Nephron progenitor cell (in vitro differentiated cells): ENCODE measurements at regions not wholly inside any gene's neighbourhood (a gene's known extent, or its start where the extent isn't known, plus 50 kb on each side); places are given as distances from the start of the nearest gene placed in this dataset.
"Not testable (repeated sequence)": the region's sequence is repeated elsewhere in the genome, so short reads cannot be mapped to it uniquely, and the experiment has no call there.

Experiments
- DNase-seq: peaks from one replicate; pipeline ENCODE4 v3.0.0; 2021
- H3K27ac Mint-ChIP-seq: 2 replicates; pipeline ENCODE4 v1.8.0; 2021; ENCODE audit warnings: mild to moderate bottlenecking, moderate library complexity, mixed read lengths
- H3K27me3 Mint-ChIP-seq: 2 replicates; pipeline ENCODE4 v1.8.0; 2021; ENCODE audit warnings: mild to moderate bottlenecking, low read depth, mixed read lengths; ENCODE audit not compliant: poor library complexity
- H3K36me3 Mint-ChIP-seq: 2 replicates; pipeline ENCODE4 v1.8.0; 2021; ENCODE audit warnings: low read depth, mixed read lengths
- H3K4me1 Mint-ChIP-seq: 2 replicates; pipeline ENCODE4 v1.8.0; 2021; ENCODE audit warnings: mixed read lengths
- H3K4me3 Mint-ChIP-seq: 2 replicates; pipeline ENCODE4 v1.8.0; 2021; ENCODE audit warnings: mild to moderate bottlenecking, moderate library complexity, mixed read lengths
- H3K9me3 Mint-ChIP-seq: 2 replicates; pipeline ENCODE4 v1.8.0; 2021; ENCODE audit warnings: mild to moderate bottlenecking, moderate library complexity, mixed read lengths
- TF ChIP-seq, protein P1 (sequence below): fragments of 200-600 bp; sonication (generic); IDR thresholded peaks from 2 replicates; pipeline ENCODE4 v1.5.0; 2021; ENCODE audit warnings: antibody characterized with exemption

DNA sequence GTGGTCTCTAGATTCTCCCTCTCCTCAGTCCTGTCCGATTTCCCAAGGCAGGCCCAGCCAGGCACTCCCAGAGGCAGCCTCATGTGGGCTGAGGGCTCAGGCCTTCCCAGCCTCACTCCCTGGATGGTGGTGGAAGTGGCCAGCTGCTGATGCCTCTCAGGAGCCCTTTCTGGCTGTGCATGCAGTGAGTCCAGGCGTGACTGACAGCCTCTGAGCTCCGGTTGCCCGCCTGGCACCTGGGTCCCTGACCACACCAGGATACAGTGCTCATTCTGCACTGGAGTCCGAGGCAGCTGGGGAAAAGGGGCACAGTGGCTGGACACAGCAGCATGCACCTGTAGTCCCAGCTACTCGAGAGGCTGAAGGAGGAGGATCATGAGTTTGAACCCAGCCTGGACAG lies 132.6 kb downstream of the CUL2 start:
- no peaks in the 10 kb centered on the region for H3K9me3 Mint-ChIP-seq
- no peak overlapping the region for H3K27ac Mint-ChIP-seq
- TF ChIP-seq, protein P1, sequence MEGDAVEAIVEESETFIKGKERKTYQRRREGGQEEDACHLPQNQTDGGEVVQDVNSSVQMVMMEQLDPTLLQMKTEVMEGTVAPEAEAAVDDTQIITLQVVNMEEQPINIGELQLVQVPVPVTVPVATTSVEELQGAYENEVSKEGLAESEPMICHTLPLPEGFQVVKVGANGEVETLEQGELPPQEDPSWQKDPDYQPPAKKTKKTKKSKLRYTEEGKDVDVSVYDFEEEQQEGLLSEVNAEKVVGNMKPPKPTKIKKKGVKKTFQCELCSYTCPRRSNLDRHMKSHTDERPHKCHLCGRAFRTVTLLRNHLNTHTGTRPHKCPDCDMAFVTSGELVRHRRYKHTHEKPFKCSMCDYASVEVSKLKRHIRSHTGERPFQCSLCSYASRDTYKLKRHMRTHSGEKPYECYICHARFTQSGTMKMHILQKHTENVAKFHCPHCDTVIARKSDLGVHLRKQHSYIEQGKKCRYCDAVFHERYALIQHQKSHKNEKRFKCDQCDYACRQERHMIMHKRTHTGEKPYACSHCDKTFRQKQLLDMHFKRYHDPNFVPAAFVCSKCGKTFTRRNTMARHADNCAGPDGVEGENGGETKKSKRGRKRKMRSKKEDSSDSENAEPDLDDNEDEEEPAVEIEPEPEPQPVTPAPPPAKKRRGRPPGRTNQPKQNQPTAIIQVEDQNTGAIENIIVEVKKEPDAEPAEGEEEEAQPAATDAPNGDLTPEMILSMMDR, result no peak
- peaks cover 3% of the 10 kb centered on the region for H3K27me3 Mint-ChIP-seq
- H3K36me3 Mint-ChIP-seq, result no peaks in the 10 kb centered on the region
- no peak overlapping the region for H3K4me3 Mint-ChIP-seq
- H3K4me1 Mint-ChIP-seq, result peaks cover 18% of the 10 kb centered on the region
- DNase-seq, result no peak

DNA sequence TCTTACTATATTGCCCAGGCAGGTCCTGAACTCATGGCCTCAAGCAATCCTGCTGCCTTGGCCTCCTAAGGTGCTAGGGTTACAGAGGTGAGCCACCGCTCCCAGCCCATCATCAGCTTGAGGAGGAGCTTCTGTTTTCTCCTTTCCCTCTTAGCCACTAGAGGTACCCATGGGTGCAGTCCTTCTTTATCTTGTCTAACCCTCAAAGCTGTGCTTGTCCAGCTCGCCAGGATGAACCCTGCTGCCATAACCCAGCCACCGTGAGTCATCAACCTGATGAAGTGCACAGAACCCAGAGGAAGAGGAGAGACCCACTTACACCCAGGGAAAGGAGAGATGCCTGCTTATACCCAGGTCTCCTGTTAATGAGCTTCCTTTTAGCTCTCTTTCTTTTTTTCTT lies 133.4 kb downstream of the CUL2 start:
- Mint-ChIP-seq H3K27me3 (peaks cover 3% of the 10 kb centered on the region), H3K27ac (no peak overlapping the region), H3K4me1 (peaks cover 18% of the 10 kb centered on the region), H3K4me3 (no peak overlapping the region), H3K36me3 (no peaks in the 10 kb centered on the region), H3K9me3 (no peaks in the 10 kb centered on the region)
- no peak for DNase-seq
- TF ChIP-seq, protein P1, result no peak

DNA sequence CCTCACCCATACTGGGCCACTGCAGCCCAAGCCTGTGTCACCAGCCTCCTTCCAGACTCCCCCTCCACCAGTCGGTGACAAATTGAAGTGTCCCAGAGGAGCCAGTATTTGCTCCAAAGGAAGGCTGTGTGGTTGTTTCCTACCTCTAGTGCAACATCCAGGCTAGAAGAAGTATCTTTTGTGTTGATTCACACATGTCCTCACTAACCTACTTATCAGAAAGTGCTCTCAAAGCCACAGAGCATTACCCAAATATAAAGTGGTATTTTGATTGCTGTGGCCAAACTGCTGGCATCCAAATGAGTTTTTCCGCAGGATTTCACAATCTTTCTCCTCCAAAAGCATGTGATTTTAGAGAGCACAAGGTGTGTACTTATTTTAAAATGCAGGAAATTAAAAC lies 134.8 kb downstream of the CUL2 start:
- TF ChIP-seq, protein P1, result no peak

DNA sequence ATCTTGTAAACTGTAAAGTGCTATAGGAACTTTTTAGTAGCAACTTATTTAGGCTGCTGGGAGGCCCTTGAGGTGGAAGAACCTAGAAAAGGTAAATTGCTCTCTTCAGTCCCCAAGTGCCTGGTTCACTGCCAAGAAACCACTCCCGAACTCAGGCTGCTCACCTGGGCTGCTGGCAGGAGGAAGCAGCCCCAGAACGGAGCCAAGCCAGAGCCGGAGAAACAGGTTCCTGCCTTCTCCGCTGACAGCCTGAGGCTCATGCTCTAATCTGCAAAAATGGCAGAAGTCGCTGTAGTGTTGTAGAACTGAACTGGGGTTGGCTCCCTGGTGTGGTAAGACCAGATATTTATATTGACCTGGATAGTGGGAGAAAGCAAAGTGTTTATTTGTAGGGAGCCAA lies 136.0 kb downstream of the CUL2 start:
- no peak for DNase-seq
- Mint-ChIP-seq H3K27me3 (no peaks in the 10 kb centered on the region), H3K27ac (no peak overlapping the region), H3K4me3 (no peak overlapping the region), H3K36me3 (no peaks in the 10 kb centered on the region), H3K4me1 (peaks cover 10% of the 10 kb centered on the region), H3K9me3 (no peaks in the 10 kb centered on the region)
- TF ChIP-seq, protein P1, result no peak

More for the DNA sequence above, 134.8 kb downstream of the CUL2 start:
- H3K27ac Mint-ChIP-seq, result no peak overlapping the region
- no peak overlapping the region for H3K4me3 Mint-ChIP-seq
- H3K27me3 Mint-ChIP-seq, result peaks cover 1% of the 10 kb centered on the region
- H3K36me3 Mint-ChIP-seq, result no peaks in the 10 kb centered on the region
- DNase-seq, result no peak
- H3K9me3 Mint-ChIP-seq, result no peaks in the 10 kb centered on the region
- peaks cover 18% of the 10 kb centered on the region for H3K4me1 Mint-ChIP-seq

DNA sequence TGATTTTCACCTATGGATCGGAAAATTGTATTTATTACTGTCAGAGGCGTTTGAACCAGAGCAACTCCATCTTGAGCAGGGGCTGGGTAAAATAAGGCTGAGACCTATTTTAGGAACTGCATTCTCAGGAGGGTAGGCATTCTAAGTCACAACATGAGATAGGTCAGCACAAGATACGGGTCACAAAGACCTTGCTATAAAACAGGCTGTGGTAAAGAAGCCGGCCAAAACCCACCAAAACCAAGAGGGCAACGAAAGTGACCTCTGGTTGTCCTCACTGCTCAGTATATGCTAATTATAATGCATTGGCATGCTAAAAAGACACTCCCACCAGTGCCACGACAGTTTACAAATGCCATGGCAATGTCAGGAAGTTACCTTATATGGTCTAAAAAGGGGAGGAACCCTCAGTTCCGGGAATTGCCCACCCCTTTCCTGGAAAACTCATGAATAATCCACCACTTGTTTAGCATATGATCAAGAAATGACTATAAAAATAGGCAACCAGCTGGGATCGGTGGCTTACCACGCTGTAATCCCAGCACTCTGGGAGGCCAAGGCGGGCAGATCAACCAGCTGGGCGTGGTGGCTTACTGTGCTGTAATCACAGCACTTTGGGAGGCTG lies 136.3 kb upstream of the PARD3 start:
- H3K27ac Mint-ChIP-seq, H3K4me3 Mint-ChIP-seq, H3K27me3 Mint-ChIP-seq, DNase-seq, H3K4me1 Mint-ChIP-seq, H3K9me3 Mint-ChIP-seq, H3K36me3 Mint-ChIP-seq: not testable (repeated sequence)

DNA sequence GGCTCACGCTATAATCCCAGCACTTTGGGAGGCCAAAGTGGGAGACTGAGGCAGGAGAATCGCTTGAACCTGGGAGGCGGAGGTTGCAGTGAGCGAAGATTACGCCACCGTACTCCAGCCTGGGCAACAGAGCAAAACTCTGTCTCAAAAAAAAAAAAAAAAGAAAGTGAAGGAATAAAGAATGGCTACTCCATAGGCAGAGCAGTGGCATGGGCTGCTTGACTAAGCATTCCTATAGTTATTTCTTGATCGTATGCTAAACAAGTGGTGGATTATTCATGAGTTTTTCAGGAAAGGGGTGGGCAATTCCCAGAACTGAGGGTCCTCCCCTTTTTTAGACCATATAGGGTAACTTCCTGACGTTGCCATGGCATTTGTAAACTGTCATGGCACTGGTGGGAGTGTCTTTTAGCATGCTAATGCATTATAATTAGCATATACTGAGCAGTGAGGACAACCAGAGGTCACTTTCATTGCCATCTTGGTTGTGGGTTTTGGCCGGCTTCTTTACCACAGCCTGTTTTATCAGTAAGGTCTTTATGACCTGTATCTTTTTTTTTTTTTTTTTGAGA lies 130.9 kb upstream of the PARD3 start:
- DNase-seq, H3K27ac Mint-ChIP-seq, H3K27me3 Mint-ChIP-seq, H3K36me3 Mint-ChIP-seq, H3K9me3 Mint-ChIP-seq, H3K4me3 Mint-ChIP-seq: not testable (repeated sequence)
- H3K4me1 Mint-ChIP-seq, result peaks cover 15% of the 10 kb centered on the region
